ENCODE measurements at regions not wholly inside any gene's neighbourhood (a gene's known extent, or its start where the extent isn't known, plus 50 kb on each side); places are given as distances from the start of the nearest gene placed in this dataset.
"Not testable (repeated sequence)": the region's sequence is repeated elsewhere in the genome, so short reads cannot be mapped to it uniquely, and the experiment has no call there.

DNA sequence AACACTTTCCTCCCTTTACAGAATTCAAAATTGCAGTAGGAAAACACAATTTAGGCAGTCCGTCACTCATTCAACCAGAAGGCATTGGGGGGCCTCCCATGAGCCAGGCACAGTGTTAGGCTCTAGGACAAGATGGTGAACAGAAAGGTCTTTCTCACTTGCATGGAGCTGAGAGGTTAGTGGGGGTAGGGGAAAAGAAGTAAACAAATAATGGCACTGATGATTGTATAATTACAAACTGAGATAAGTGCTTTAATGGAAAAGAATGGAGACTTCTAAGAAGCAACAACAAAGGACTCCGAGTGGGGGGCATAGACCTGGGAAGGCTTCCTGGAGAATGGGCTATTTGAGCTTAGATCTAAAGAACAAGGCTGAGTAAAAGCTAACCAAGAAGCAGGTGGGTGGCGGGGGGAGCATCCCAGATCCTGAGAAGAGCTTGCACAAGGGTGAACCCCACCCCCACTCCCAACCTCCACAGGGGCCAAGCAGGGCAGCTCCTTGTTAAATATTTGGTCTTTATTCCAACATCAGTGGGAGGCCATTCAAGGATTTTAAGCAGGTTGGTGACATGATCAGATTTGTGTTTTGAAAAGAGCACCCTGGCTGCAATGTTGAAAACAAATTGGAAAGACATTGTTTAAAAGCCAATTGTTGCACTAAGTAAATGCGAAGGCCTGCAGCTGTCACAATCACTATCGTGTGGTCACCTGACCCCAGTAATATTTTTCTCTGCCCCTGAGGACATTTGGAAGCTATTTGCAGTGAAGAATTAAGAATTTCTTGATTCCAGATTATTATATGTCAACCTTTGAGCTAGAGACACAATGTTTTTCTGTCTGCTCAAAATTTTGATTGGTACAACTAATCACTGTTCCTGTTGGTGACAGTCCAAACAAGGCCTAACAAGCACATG lies 73.9 kb upstream of the EFNA5 start:
- no peaks in the 10 kb centered on the region for H3K36me3 ChIP-seq
- ATAC-seq (no peak), DNase-seq (no peak)
- no peak overlapping the region for H3K4me3 ChIP-seq
- no peak overlapping the region for H3K27ac ChIP-seq
- no peaks in the 10 kb centered on the region for H3K4me1 ChIP-seq
- H3K27me3 ChIP-seq: no peaks in the 10 kb centered on the region
- WGBS, 4 donors: 72 to 82% (median 78%) methylated on average over 5 of the region's 5 CpGs
- TF ChIP-seq POLR2A (IDR thresholded peaks at IDR 0.05) (no peak), CTCF (IDR thresholded peaks at IDR 0.05) (no peak)
- H3K9me3 ChIP-seq: peaks cover 0 to 8% (median 0%) of the 10 kb centered on the region in 12 donors
- intact Hi-C loops (cut with DNase I): no loop called here

GRCh38 chr5:107743373-107744000 lies 72.8 kb upstream of the EFNA5 start:
- 59 to 93% (median 71%) methylated on average over 3 of the region's 3 CpGs for WGBS, 4 donors
- ATAC-seq: no peak
- intact Hi-C loops (cut with DNase I): no loop called here
- Histone ChIP-seq H3K27me3 (no peaks in the 10 kb centered on the region), H3K36me3 (no peaks in the 10 kb centered on the region), H3K4me1 (no peaks in the 10 kb centered on the region), H3K27ac (no peak overlapping the region), H3K9me3 (peaks cover 0 to 8% (median 0%) of the 10 kb centered on the region in 12 donors), H3K4me3 (no peak overlapping the region)
- TF ChIP-seq CTCF (IDR thresholded peaks at IDR 0.05) (no peak), POLR2A (IDR thresholded peaks at IDR 0.05) (no peak)
- no peak for DNase-seq

- no peak overlapping the region for H3K27ac ChIP-seq
- intact Hi-C loops (cut with DNase I): no loop called here
- DNase-seq (no peak), ATAC-seq (no peak)
- TF ChIP-seq CTCF (IDR thresholded peaks at IDR 0.05) (no peak), POLR2A (IDR thresholded peaks at IDR 0.05) (no peak)
- H3K9me3 ChIP-seq: peaks cover 0 to 8% (median 0%) of the 10 kb centered on the region in 12 donors
- H3K36me3 ChIP-seq: no peaks in the 10 kb centered on the region
- WGBS, 4 donors: 80 to 91% (median 90%) methylated on average over 3 of the region's 3 CpGs
- no peaks in the 10 kb centered on the region for H3K27me3 ChIP-seq
- no peaks in the 10 kb centered on the region for H3K4me1 ChIP-seq
- no peak overlapping the region for H3K4me3 ChIP-seq
Measured at GRCh38 chr5:107739661-107740060, 68.9 kb upstream of the EFNA5 start.

- TF ChIP-seq CTCF (IDR thresholded peaks at IDR 0.05): no peak
- TF ChIP-seq POLR2A (IDR thresholded peaks at IDR 0.05): no peak
- H3K4me3 ChIP-seq: no peak overlapping the region
- H3K27ac ChIP-seq: no peak overlapping the region
- H3K9me3 ChIP-seq: peaks cover 0 to 8% (median 0%) of the 10 kb centered on the region in 12 donors
- WGBS, 4 donors: 52 to 76% (median 58%) methylated on average over 1 of the region's 1 CpG
- intact Hi-C loops (cut with DNase I): no loop called here
- no peaks in the 10 kb centered on the region for H3K27me3 ChIP-seq
- ATAC-seq: no peak
- no peaks in the 10 kb centered on the region for H3K36me3 ChIP-seq
- no peaks in the 10 kb centered on the region for H3K4me1 ChIP-seq
- no peak for DNase-seq
Measured at GRCh38 chr5:107736638-107737037, 65.9 kb upstream of the EFNA5 start.

DNA sequence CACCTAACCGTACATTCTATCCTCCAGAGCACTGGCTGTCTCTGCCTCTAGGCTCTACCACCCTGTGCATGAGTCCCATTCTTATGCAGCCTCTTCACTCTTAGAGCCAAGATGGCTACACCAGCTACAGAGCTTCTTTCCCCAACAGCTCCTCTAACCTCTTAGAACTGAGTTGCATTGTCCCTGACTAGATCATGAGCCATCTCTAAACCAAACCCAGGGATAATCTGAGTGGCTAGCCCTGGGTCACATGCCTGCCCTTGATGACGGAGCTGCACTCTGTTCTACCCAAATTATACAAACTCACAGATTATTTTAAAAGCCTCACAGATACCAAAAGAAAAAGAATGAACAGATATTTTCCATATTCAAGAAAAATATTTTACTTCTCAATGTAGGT lies 65.4 kb upstream of the EFNA5 start:
- 80 to 87% (median 86%) methylated on average over 2 of the region's 2 CpGs for WGBS, 4 donors
- intact Hi-C loops (cut with DNase I); H3K4me3 ChIP-seq; ATAC-seq; H3K27me3 ChIP-seq; H3K9me3 ChIP-seq; H3K36me3 ChIP-seq; DNase-seq; H3K27ac ChIP-seq; H3K4me1 ChIP-seq: not testable (repeated sequence)

Data from heart left ventricle (tissue), 16 donors.